Ishikawa (cell line): ENCODE measurements at regions not wholly inside any gene's neighbourhood (a gene's known extent, or its start where the extent isn't known, plus 50 kb on each side); places are given as distances from the start of the nearest gene placed in this dataset.

Experiments
- CEBPB ChIP-seq: IDR thresholded peaks from 2 replicates; pipeline ENCODE4 v1.6.1; 2012
- CREB1 ChIP-seq: IDR thresholded peaks from 2 replicates; pipeline ENCODE4 v1.6.1; 2012; ENCODE audit warnings: low read depth
- EGR1 ChIP-seq: IDR thresholded peaks from 2 replicates; pipeline ENCODE4 v1.6.1; 2012
- EP300 ChIP-seq: IDR thresholded peaks from 2 replicates; pipeline ENCODE4 v1.6.1; 2012; ENCODE audit warnings: borderline replicate concordance
- FOXM1 ChIP-seq: IDR thresholded peaks from 2 replicates; pipeline ENCODE4 v1.6.1; 2012; ENCODE audit warnings: low read depth, borderline replicate concordance
- MAX ChIP-seq: IDR thresholded peaks from 2 replicates; pipeline ENCODE4 v1.6.1; 2012
- NFIC ChIP-seq: IDR thresholded peaks from 2 replicates; pipeline ENCODE4 v1.6.1; 2012
- RAD21 ChIP-seq: IDR thresholded peaks from 2 replicates; pipeline ENCODE4 v1.6.1; 2012; ENCODE audit warnings: low read depth
- REST ChIP-seq: IDR thresholded peaks from 2 replicates; pipeline ENCODE4 v1.6.1; 2012; ENCODE audit warnings: low read depth, mild to moderate bottlenecking
- TAF1 ChIP-seq: IDR thresholded peaks from 2 replicates; pipeline ENCODE4 v1.6.1; 2012; ENCODE audit warnings: low read depth, mild to moderate bottlenecking
- TCF12 ChIP-seq: IDR thresholded peaks from 2 replicates; pipeline ENCODE4 v1.6.1; 2012; ENCODE audit warnings: low read depth
- TEAD4 ChIP-seq: IDR thresholded peaks from 2 replicates; pipeline ENCODE4 v1.6.1; 2012
- USF1 ChIP-seq: IDR thresholded peaks from 2 replicates; pipeline ENCODE4 v1.6.1; 2012
- YY1 ChIP-seq: IDR thresholded peaks from 2 replicates; pipeline ENCODE4 v1.6.1; 2012; ENCODE audit warnings: low read depth
- ZBTB7A ChIP-seq: IDR thresholded peaks from 2 replicates; pipeline ENCODE4 v1.6.1; 2012; ENCODE audit warnings: low read depth

DNA sequence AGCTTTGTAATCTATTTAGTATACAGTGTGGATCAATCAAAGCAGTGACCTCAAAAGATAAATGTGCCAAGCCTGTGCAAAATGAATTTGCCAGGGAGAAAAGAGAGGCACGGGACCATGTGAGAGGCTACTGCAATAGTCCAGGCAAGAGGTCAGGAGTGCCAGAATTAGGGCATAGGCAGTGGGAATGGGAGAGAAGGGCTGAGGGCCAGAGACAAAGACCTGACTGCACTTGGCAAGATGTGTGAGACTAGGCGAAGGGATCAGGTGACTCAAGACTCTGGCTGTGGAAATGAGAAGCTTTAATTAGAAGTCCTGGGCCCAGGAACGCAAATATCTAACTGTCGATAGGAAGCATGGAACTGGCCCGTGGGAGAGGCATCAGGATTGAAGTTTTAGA lies 168.1 kb downstream of the DHX15 start:
- TF ChIP-seq EP300, result no peak
- TF ChIP-seq USF1, result no peak
- no peak for TF ChIP-seq RAD21
- TF ChIP-seq REST, result no peak
- no peak for TF ChIP-seq NFIC
- TF ChIP-seq TAF1, result no peak
- no peak for TF ChIP-seq ZBTB7A
- TF ChIP-seq CREB1, result no peak
- TF ChIP-seq FOXM1, result no peak
- TF ChIP-seq TEAD4, result no peak
- no peak for TF ChIP-seq EGR1
- TF ChIP-seq YY1, result no peak
- no peak for TF ChIP-seq TCF12
- TF ChIP-seq CEBPB, result no peak
- no peak for TF ChIP-seq MAX

DNA sequence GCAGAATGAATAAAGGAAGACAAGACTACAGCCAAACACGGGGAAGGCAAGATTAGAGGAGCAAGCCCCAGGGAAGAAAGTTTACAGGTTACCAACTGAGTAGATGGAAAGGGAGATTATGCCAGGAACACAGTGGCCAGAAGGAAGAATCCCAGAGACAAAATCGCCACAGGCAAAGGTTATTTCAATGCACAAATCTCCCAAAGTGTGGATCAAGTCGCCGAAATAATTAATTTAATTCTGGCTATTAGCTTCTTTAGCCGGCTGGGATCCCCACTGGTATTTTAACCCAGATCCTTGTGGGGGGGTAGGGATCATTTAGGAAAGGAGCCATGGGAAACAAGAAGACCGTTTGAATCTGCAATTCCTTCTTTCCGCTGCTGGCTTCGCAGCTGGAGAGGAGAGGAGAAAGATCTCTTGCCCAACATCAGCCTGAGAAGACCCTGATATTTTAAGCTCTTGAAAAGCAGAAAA lies 171.0 kb downstream of the DHX15 start:
- TF ChIP-seq TEAD4 (no peak), TAF1 (no peak), MAX (no peak), FOXM1 (no peak), ZBTB7A (no peak), CEBPB (no peak), EP300 (no peak)

DNA sequence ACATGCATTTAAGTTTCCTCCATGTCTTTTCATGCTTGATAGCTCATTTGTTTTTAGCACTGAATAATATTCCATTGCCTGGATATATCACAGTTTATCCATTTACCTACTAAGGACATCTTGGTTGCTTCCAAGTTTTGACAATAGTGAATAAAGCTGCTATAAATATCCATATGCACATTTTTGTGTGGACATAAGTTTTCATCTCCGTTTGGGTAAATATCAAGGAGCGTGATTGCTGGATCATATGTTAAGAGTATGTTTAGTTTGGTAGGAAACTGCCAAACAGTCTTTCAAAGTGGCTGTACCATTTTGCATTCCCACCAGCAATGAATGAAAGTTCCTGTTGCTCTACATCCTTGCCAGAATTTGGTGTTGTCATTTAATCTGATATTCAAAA lies 172.5 kb downstream of the DHX15 start:
- no peak for TF ChIP-seq TCF12
- no peak for TF ChIP-seq FOXM1
- TF ChIP-seq REST, result no peak
- no peak for TF ChIP-seq USF1
- TF ChIP-seq EGR1, result no peak
- TF ChIP-seq TEAD4, result no peak
- no peak for TF ChIP-seq ZBTB7A
- TF ChIP-seq EP300, result no peak
- TF ChIP-seq CREB1, result no peak
- no peak for TF ChIP-seq RAD21
- TF ChIP-seq MAX, result no peak
- no peak for TF ChIP-seq NFIC
- no peak for TF ChIP-seq CEBPB
- no peak for TF ChIP-seq TAF1
- no peak for TF ChIP-seq YY1

GRCh38 chr4:24411299-24411698 lies 173.1 kb downstream of the DHX15 start:
- TF ChIP-seq MAX (no peak), CREB1 (no peak), USF1 (no peak), TAF1 (no peak), TEAD4 (no peak), RAD21 (no peak), ZBTB7A (no peak), FOXM1 (no peak), CEBPB (no peak), TCF12 (no peak), EP300 (no peak), EGR1 (no peak), YY1 (no peak)

DNA sequence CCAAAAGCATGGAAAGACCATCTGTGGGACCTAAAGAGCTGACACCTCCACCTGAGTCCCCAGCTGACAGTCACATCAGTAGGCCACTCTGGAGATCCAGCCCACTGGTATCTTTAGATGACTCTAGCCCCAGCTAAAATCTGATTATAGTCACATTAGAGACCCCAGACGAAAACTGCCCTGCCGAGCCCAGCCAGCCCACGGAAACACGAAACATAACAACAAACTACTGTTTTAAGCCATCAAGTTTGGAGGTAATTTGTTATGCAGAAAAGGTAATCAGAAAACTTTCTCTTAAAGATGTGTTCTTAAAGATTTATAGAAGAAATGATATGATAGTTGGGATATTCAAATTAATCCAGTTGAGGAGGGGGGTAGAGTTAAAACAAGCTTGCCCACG lies 175.7 kb downstream of the DHX15 start:
- no peak for TF ChIP-seq TCF12
- TF ChIP-seq ZBTB7A, result no peak
- no peak for TF ChIP-seq EGR1
- no peak for TF ChIP-seq REST
- TF ChIP-seq MAX, result no peak
- no peak for TF ChIP-seq CEBPB
- no peak for TF ChIP-seq EP300
- TF ChIP-seq NFIC, result no peak
- no peak for TF ChIP-seq RAD21
- no peak for TF ChIP-seq TAF1
- TF ChIP-seq TEAD4, result no peak
- TF ChIP-seq YY1, result no peak
- TF ChIP-seq FOXM1, result no peak
- no peak for TF ChIP-seq USF1
- no peak for TF ChIP-seq CREB1
